Fibroblast of lung (primary cell): ENCODE measurements at regions not wholly inside any gene's neighbourhood (a gene's known extent, or its start where the extent isn't known, plus 50 kb on each side); places are given as distances from the start of the nearest gene placed in this dataset.

Source experiments
- DNase-seq, 2 donors: peaks; one replicate each; pipeline versions ENCODE4 v3.0.0 to v3.0.0-alpha.2; 2010; ENCODE audit warnings: low read depth in 2 of 2
- H2AFZ ChIP-seq: 2 replicates; pipeline ENCODE4 v1.5.1; 2012; ENCODE audit warnings: low read length, control low read depth, inconsistent platforms
- H3K27ac ChIP-seq: 2 replicates; pipeline ENCODE4 v1.5.1; 2011; ENCODE audit warnings: low read length, control low read depth; ENCODE audit not compliant: insufficient read depth
- H3K27me3 ChIP-seq: 2 replicates; pipeline ENCODE4 v1.5.1; 2011; ENCODE audit warnings: mild to moderate bottlenecking, low read length; ENCODE audit not compliant: control insufficient read depth, insufficient read depth
- H3K36me3 ChIP-seq: 2 replicates; pipeline ENCODE4 v1.5.1; 2011; ENCODE audit warnings: low read length; ENCODE audit not compliant: control insufficient read depth, insufficient read depth
- H3K4me1 ChIP-seq: 2 replicates; pipeline ENCODE4 v1.5.1; 2011; ENCODE audit warnings: low read length; ENCODE audit not compliant: control insufficient read depth, insufficient read depth; ENCODE audit errors: extremely low read depth
- H3K4me2 ChIP-seq: 2 replicates; pipeline ENCODE4 v1.5.1; 2011; ENCODE audit warnings: low read length, control low read depth; ENCODE audit not compliant: insufficient read depth; ENCODE audit errors: extremely low read depth
- H3K4me3 ChIP-seq, 4 experiments: fragments of 200-600 bp in 1 of 4; sonication (generic) in 1 of 4; replicated peaks in 1 of 4; 2 replicates each; pipeline ENCODE4 v1.5.1; 2011 to 2016; ENCODE audit warnings: low read length in 4 of 4, low read depth in 3 of 4, mild to moderate bottlenecking in 3 of 4, control low read depth in 2 of 4, inconsistent platforms in 1 of 4, mixed read lengths in 1 of 4; ENCODE audit not compliant: insufficient read depth in 1 of 4; ENCODE audit errors: control extremely low read depth in 1 of 4
- H3K79me2 ChIP-seq: 2 replicates; pipeline ENCODE4 v1.5.1; 2012; ENCODE audit warnings: mild to moderate bottlenecking, low read length, inconsistent platforms; ENCODE audit not compliant: control insufficient read depth, insufficient read depth
- H3K9ac ChIP-seq: 2 replicates; pipeline ENCODE4 v1.5.1; 2011; ENCODE audit warnings: mild to moderate bottlenecking, low read length, control low read depth; ENCODE audit not compliant: insufficient read depth
- H3K9me3 ChIP-seq: 2 replicates; pipeline ENCODE4 v1.5.1; 2012; ENCODE audit warnings: low read depth, low read length; ENCODE audit not compliant: control insufficient read depth, insufficient read depth
- H4K20me1 ChIP-seq: 2 replicates; pipeline ENCODE4 v1.5.1; 2011; ENCODE audit warnings: low read length; ENCODE audit not compliant: control insufficient read depth, insufficient read depth; ENCODE audit errors: extremely low read depth
- CTCF ChIP-seq, 2 donors: IDR thresholded peaks in 1 of 2; conservative IDR thresholded peaks in 1 of 2; 1 replicate in 1 of 2; 2 replicates in 1 of 2; pipeline ENCODE4 v1.5.1; 2011 to 2012; ENCODE audit warnings: low read length in 2 of 2, control low read depth in 1 of 2, inconsistent platforms in 1 of 2, low read depth in 1 of 2, mild to moderate bottlenecking in 1 of 2
- EZH2 ChIP-seq: IDR thresholded peaks from 2 replicates; pipeline ENCODE4 v1.5.1; 2012; ENCODE audit warnings: low read length, control low read depth, mild to moderate bottlenecking; ENCODE audit errors: missing control alignments

- Histone ChIP-seq H3K79me2 (no peaks in the 10 kb centered on the region), H3K4me3 (no peak overlapping the region), H3K27ac (no peak overlapping the region), H3K4me2 (no peak overlapping the region), H2AFZ (no peak overlapping the region), H3K27me3 (no peaks in the 10 kb centered on the region), H3K4me1 (no peaks in the 10 kb centered on the region), H3K9me3 (no peaks in the 10 kb centered on the region), H3K9ac (no peak overlapping the region), H4K20me1 (no peaks in the 10 kb centered on the region), H3K36me3 (no peaks in the 10 kb centered on the region)
- TF ChIP-seq EZH2 (no peak), CTCF (conservative IDR thresholded peaks at IDR 0.05 in 1 of 2, IDR thresholded peaks at IDR 0.05 in 1 of 2; ENCODE audit: low read depth in 1 of 2, low read length in 2 of 2) (no peak)
- no peak for DNase-seq
Measured at GRCh38 chr13:90896002-90896401, 451.5 kb upstream of the MIR17HG start.

- no peak overlapping the region for H3K4me2 ChIP-seq
- H3K27me3 ChIP-seq, result no peaks in the 10 kb centered on the region
- H3K36me3 ChIP-seq, result no peaks in the 10 kb centered on the region
- no peak overlapping the region for H3K27ac ChIP-seq
- DNase-seq, result peak in 1 of 2 donors; percentile 35
- H4K20me1 ChIP-seq, result no peaks in the 10 kb centered on the region
- no peak overlapping the region for H3K4me3 ChIP-seq
- H3K9me3 ChIP-seq, result no peaks in the 10 kb centered on the region
- no peaks in the 10 kb centered on the region for H3K4me1 ChIP-seq
- TF ChIP-seq CTCF (conservative IDR thresholded peaks at IDR 0.05 in 1 of 2, IDR thresholded peaks at IDR 0.05 in 1 of 2; ENCODE audit: low read depth in 1 of 2, low read length in 2 of 2) (no peak), EZH2 (no peak)
- no peaks in the 10 kb centered on the region for H3K79me2 ChIP-seq
- H2AFZ ChIP-seq, result no peak overlapping the region
- no peak overlapping the region for H3K9ac ChIP-seq
Measured at GRCh38 chr13:90898811-90899210, 448.7 kb upstream of the MIR17HG start.

- TF ChIP-seq EZH2 (no peak), CTCF (conservative IDR thresholded peaks at IDR 0.05 in 1 of 2, IDR thresholded peaks at IDR 0.05 in 1 of 2; ENCODE audit: low read depth in 1 of 2, low read length in 2 of 2) (no peak)
- H3K4me3 ChIP-seq, result no peak overlapping the region
- H4K20me1 ChIP-seq, result no peaks in the 10 kb centered on the region
- no peaks in the 10 kb centered on the region for H3K79me2 ChIP-seq
- H3K27me3 ChIP-seq, result no peaks in the 10 kb centered on the region
- H3K9ac ChIP-seq, result no peak overlapping the region
- H3K4me1 ChIP-seq, result no peaks in the 10 kb centered on the region
- no peaks in the 10 kb centered on the region for H3K36me3 ChIP-seq
- no peak overlapping the region for H3K27ac ChIP-seq
- no peaks in the 10 kb centered on the region for H3K9me3 ChIP-seq
- no peak overlapping the region for H2AFZ ChIP-seq
- no peak overlapping the region for H3K4me2 ChIP-seq
- DNase-seq, result no peak
Measured at GRCh38 chr13:90899416-90899815, 448.1 kb upstream of the MIR17HG start.
